Breast epithelium (tissue), 3 donors: ENCODE measurements at regions not wholly inside any gene's neighbourhood (a gene's known extent, or its start where the extent isn't known, plus 50 kb on each side); places are given as distances from the start of the nearest gene placed in this dataset.

Experiments used
- POLR2A ChIP-seq: fragments of 450-650 bp; IDR thresholded peaks from one replicate; pipeline ENCODE4 v1.6.1; 2016; ENCODE audit warnings: antibody characterized with exemption, mild to moderate bottlenecking, moderate library complexity
- POLR2AphosphoS5 ChIP-seq, 3 donors: sonication (generic); formaldehyde crosslinking; IDR thresholded peaks; one replicate each; pipeline ENCODE4 v1.6.1; 2017; ENCODE audit warnings: antibody characterized with exemption in 3 of 3
- TF ChIP-seq, protein P1 (sequence below), 3 donors: fragments of 450-650 bp; IDR thresholded peaks; one replicate each; pipeline ENCODE4 v1.5.1; 2016 to 2017; ENCODE audit warnings: antibody characterized with exemption in 3 of 3, mild to moderate bottlenecking in 3 of 3, moderate library complexity in 3 of 3

DNA sequence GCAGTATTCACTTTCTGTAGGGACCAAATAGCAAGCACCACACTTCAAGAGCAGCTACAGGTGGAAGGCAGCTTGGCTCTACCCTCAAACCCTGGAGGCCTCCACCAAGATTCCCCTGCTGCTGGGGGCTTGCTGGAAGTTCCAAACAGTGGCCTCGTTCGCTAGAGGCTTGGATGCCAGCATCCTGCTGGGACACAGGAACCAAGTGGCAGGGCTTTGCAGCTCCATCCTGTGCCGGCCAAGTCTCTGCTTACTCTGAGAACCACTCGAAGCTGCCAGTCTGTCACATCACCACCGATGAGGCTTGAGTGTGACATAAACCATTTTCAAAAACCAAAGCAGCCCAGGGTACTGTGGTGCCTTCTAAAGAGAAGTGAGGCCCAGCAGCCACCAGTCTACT, 69.2 kb upstream of the UNC5B start:
- TF ChIP-seq POLR2A (no peak), POLR2AphosphoS5 (IDR thresholded peaks at IDR 0.05) (no peak)
- TF ChIP-seq, protein P1, sequence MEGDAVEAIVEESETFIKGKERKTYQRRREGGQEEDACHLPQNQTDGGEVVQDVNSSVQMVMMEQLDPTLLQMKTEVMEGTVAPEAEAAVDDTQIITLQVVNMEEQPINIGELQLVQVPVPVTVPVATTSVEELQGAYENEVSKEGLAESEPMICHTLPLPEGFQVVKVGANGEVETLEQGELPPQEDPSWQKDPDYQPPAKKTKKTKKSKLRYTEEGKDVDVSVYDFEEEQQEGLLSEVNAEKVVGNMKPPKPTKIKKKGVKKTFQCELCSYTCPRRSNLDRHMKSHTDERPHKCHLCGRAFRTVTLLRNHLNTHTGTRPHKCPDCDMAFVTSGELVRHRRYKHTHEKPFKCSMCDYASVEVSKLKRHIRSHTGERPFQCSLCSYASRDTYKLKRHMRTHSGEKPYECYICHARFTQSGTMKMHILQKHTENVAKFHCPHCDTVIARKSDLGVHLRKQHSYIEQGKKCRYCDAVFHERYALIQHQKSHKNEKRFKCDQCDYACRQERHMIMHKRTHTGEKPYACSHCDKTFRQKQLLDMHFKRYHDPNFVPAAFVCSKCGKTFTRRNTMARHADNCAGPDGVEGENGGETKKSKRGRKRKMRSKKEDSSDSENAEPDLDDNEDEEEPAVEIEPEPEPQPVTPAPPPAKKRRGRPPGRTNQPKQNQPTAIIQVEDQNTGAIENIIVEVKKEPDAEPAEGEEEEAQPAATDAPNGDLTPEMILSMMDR (IDR thresholded peaks at IDR 0.05) = no peak
